ENCODE measurements at regions not wholly inside any gene's neighbourhood (a gene's known extent, or its start where the extent isn't known, plus 50 kb on each side); places are given as distances from the start of the nearest gene placed in this dataset.
"Not testable (repeated sequence)": the region's sequence is repeated elsewhere in the genome, so short reads cannot be mapped to it uniquely, and the experiment has no call there.

- DNase-seq (ENCODE audit: low read depth in 2 of 2) = not testable (repeated sequence)
Observed at GRCh38 chr16:66173796-66174195, 192.7 kb upstream of the CDH5 start.

- not testable (repeated sequence) for DNase-seq (ENCODE audit: low read depth in 2 of 2)
Observed at GRCh38 chr16:66173181-66173580, 193.3 kb upstream of the CDH5 start.

- DNase-seq (ENCODE audit: low read depth in 2 of 2) = no peak
Observed at GRCh38 chr16:66172463-66172862, 194.0 kb upstream of the CDH5 start.

GRCh38 chr16:66171578-66171977 is 194.9 kb upstream of the CDH5 start:
- no peak for DNase-seq (ENCODE audit: low read depth in 2 of 2)

GRCh38 chr16:66170989-66171388 is 195.5 kb upstream of the CDH5 start:
- DNase-seq (ENCODE audit: low read depth in 2 of 2) = no peak

GRCh38 chr16:66169817-66170216 is 196.7 kb upstream of the CDH5 start:
- DNase-seq (ENCODE audit: low read depth in 2 of 2) = no peak

- no peak for DNase-seq (ENCODE audit: low read depth in 2 of 2)
Observed at GRCh38 chr16:66168777-66169176, 197.7 kb upstream of the CDH5 start.

- no peak for DNase-seq (ENCODE audit: low read depth in 2 of 2)
Observed at GRCh38 chr16:66167564-66168291, 198.8 kb upstream of the CDH5 start.

- no peak for DNase-seq (ENCODE audit: low read depth in 2 of 2)
Observed at GRCh38 chr16:66166490-66166889, 200.0 kb upstream of the CDH5 start.

GRCh38 chr16:66165879-66166278 is 200.6 kb upstream of the CDH5 start:
- no peak for DNase-seq (ENCODE audit: low read depth in 2 of 2)

GRCh38 chr16:66164581-66165247 is 201.8 kb upstream of the CDH5 start:
- no peak for DNase-seq (ENCODE audit: low read depth in 2 of 2)

GRCh38 chr16:66162821-66163220 is 203.7 kb upstream of the CDH5 start:
- no peak for DNase-seq (ENCODE audit: low read depth in 2 of 2)

GRCh38 chr16:66161942-66162341 is 204.5 kb upstream of the CDH5 start:
- no peak for DNase-seq (ENCODE audit: low read depth in 2 of 2)

GRCh38 chr16:66161269-66161668 is 205.2 kb upstream of the CDH5 start:
- DNase-seq (ENCODE audit: low read depth in 2 of 2) = no peak

- DNase-seq (ENCODE audit: low read depth in 2 of 2) = no peak
Observed at GRCh38 chr16:66159987-66160386, 206.5 kb upstream of the CDH5 start.

- no peak for DNase-seq (ENCODE audit: low read depth in 2 of 2)
Observed at GRCh38 chr16:66156538-66156937, 210.0 kb upstream of the CDH5 start.

- DNase-seq (ENCODE audit: low read depth in 2 of 2) = no peak
Observed at GRCh38 chr16:66155933-66156332, 210.6 kb upstream of the CDH5 start.

GRCh38 chr16:66154801-66155200 is 211.7 kb upstream of the CDH5 start:
- no peak for DNase-seq (ENCODE audit: low read depth in 2 of 2)

- DNase-seq (ENCODE audit: low read depth in 2 of 2) = no peak
Observed at GRCh38 chr16:66152823-66153393, 213.6 kb upstream of the CDH5 start.

GRCh38 chr16:66152181-66152580 is 214.3 kb upstream of the CDH5 start:
- no peak for DNase-seq (ENCODE audit: low read depth in 2 of 2)

- DNase-seq (ENCODE audit: low read depth in 2 of 2) = no peak
Observed at GRCh38 chr16:66150698-66151482, 215.6 kb upstream of the CDH5 start.

GRCh38 chr16:66147291-66147690 is 219.2 kb upstream of the CDH5 start:
- DNase-seq (ENCODE audit: low read depth in 2 of 2) = no peak

Measured in stimulated activated CD8-positive, alpha-beta memory T cell treated with anti-CD3 and anti-CD28 coated beads, Interleukin-15, amount 100 ng/mL, for 4 hours (primary cell).